NCI-H345 treated with DMSO at 0.1 percent for 48 hours (cell line): ENCODE measurements at regions not wholly inside any gene's neighbourhood (a gene's known extent, or its start where the extent isn't known, plus 50 kb on each side); places are given as distances from the start of the nearest gene placed in this dataset.

Experiments
- DNase-seq: peaks from one replicate; lab custom pipeline; 2025; ENCODE audit not compliant: unreplicated experiment; lab: John Stamatoyannopoulos, UW

- DNase-seq, result no peak
Observed at GRCh38 chr22:48439560-48440135, 1388.0 kb downstream of the BRD1 start.

GRCh38 chr22:48438800-48439559 is 1388.7 kb downstream of the BRD1 start:
- DNase-seq, result no peak

GRCh38 chr22:48438096-48438495 is 1389.6 kb downstream of the BRD1 start:
- DNase-seq, result no peak

GRCh38 chr22:48436201-48436931 is 1391.3 kb downstream of the BRD1 start:
- DNase-seq, result no peak

- no peak for DNase-seq
Observed at GRCh38 chr22:48434868-48435250, 1392.8 kb downstream of the BRD1 start.

GRCh38 chr22:48434156-48434867 is 1393.4 kb downstream of the BRD1 start:
- no peak for DNase-seq

DNA sequence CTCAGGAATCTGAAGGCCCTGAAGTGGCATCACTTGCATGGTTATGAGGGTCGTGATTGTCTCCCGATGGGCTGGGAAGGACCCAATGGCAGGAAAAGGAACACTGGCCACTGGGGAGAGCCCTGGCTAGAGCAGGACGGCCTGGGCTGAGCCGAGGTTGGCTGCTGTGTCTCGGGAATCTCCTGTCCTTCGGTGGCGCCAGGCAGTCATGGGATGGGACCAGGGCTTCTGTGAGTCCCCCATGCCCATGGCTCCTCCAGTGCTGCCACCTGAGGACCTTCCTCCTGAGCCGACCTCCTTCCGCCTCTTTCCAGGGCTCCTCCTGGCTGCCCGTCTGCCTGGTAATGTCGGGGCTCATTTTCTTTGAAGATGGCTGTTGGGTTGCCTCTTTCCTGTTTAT is 1394.0 kb downstream of the BRD1 start:
- no peak for DNase-seq

DNA sequence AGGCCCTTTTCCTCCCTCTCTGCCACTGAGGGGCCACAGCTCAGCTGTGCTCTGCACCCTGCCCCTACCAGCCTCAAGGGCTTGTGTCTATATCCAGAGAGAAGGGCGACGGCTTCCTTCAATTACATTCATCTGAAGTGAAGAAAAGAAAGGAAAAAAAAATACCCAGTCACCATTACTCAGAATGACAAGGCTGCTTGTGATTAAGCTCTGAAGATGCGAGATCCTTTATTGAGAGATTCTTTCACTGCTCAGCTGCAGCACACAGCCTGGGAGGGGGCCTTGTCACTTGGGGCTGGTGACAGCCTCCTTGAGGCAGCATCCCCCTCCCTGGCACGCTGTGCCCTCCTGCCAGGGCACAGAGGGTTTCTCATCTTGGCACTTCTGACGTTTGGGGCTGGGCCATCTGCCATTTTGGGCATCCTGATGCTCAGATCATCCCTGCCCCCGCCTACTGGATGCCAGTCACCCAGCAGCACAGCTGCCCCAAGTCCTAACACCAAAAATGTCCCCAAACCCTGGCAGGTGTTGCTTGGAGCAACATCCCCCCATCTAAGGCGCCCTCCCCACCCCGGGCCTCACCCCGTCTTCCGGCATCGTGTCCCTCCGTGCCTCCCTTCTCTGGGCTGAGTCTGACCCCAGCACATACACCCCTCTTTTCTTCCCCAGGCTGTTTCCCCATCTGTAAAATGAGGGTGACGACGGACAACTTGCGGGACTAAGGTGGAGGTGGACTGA is 1394.7 kb downstream of the BRD1 start:
- no peak for DNase-seq

GRCh38 chr22:48431536-48432315 is 1395.9 kb downstream of the BRD1 start:
- DNase-seq, result no peak

GRCh38 chr22:48431014-48431413 is 1396.7 kb downstream of the BRD1 start:
- no peak for DNase-seq

- DNase-seq, result no peak
Observed at GRCh38 chr22:48429446-48430020, 1398.1 kb downstream of the BRD1 start.

GRCh38 chr22:48428631-48429371 is 1398.9 kb downstream of the BRD1 start:
- no peak for DNase-seq

- no peak for DNase-seq
Observed at GRCh38 chr22:48427731-48428211, 1399.9 kb downstream of the BRD1 start.

DNA sequence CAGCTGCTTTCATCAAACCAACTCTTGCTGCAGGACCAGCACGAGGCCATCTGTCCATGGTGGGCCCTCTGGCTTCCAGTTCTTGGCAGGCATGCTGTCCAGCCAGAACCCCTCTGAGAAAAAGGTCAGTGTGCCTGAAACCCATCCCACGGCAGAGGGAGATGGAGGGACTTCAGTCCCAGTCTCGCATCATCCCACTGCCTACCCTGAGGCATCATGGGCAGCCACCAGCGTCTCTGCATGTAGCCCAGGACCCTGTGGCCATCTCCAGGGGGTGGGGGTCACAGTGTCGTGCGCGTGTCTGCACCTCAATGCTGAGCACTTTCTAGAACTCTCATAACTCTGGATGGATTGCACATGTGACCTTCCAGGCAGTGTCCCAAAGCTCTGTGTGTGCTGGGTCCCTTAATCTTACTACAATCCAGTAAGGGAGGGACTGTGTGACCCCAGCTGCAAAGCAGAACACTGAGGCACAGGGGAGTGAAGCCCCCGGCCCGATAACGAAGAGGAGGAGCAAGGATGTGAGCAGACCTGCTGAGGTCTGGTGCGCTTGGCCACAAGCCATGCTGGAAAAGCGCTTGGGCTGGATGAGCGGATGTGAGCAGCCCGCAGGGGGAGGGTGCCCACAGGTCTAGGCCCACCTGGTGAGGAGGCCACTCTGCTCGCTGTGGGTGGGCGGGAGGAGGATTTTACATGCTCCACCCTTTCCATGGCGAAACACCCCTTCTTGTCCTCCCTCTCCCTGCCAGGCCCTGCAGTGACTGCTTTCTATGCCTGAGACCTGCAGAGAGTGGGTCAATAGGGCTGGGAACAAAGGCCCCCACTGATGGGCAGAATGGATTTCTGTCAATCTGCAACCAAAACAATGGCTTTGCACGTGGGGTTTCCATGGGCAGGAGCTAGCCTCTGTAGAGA is 1401.0 kb downstream of the BRD1 start:
- no peak for DNase-seq

- DNase-seq, result no peak
Observed at GRCh38 chr22:48425641-48426040, 1402.0 kb downstream of the BRD1 start.

DNA sequence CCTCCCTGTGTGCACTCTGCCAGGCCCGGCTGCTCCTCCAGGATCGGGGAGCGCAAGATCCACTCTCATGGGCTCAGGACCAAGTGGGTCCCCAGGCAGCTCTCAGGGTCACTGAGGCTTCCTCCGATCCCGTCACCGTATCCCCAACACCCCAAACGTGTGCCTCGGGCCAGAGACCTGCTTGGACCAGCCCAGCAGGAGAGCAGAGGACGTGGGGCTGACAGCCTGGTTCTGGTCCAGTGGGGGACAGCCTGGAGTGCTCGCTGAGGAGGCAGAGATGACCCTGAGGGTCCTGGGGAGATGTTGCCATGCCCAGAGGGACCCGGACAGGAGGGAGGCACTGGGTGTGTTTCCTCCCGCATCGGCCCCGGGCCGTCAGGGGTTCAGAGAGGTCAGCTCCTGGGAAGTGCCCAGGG is 1402.6 kb downstream of the BRD1 start:
- no peak for DNase-seq

GRCh38 chr22:48424661-48425060 is 1403.0 kb downstream of the BRD1 start:
- no peak for DNase-seq

GRCh38 chr22:48424201-48424627 is 1403.5 kb downstream of the BRD1 start:
- DNase-seq, result no peak
